Neutrophil (primary cell): ENCODE measurements at regions not wholly inside any gene's neighbourhood (a gene's known extent, or its start where the extent isn't known, plus 50 kb on each side); places are given as distances from the start of the nearest gene placed in this dataset.

ENCODE experiments used
- H3K27ac ChIP-seq: fragments of 200-600 bp; sonication (generic); 2 replicates; pipeline ENCODE4 v1.5.1; 2016; ENCODE audit warnings: mild to moderate bottlenecking, moderate library complexity
- H3K27me3 ChIP-seq: fragments of 200-600 bp; sonication (generic); 2 replicates; pipeline ENCODE4 v1.6.0; 2016; ENCODE audit warnings: mild to moderate bottlenecking
- H3K36me3 ChIP-seq: fragments of 200-600 bp; sonication (generic); 2 replicates; pipeline ENCODE4 v1.5.1; 2017
- H3K4me1 ChIP-seq, 2 experiments: fragments of 200-600 bp in 1 of 2; sonication (generic) in 1 of 2; 1 replicate in 1 of 2; 2 replicates in 1 of 2; pipeline versions ENCODE4 v1.5.1 to v1.6.1; 2013 to 2016; ENCODE audit warnings: low read depth in 1 of 2, low read length in 1 of 2, mild to moderate bottlenecking in 1 of 2, moderate library complexity in 1 of 2; ENCODE audit not compliant: control insufficient read depth in 1 of 2, insufficient read depth in 1 of 2
- H3K4me3 ChIP-seq, 2 experiments: fragments of 200-600 bp in 1 of 2; sonication (generic) in 1 of 2; 1 replicate in 1 of 2; 2 replicates in 1 of 2; pipeline ENCODE4 v1.5.1; 2013 to 2016; ENCODE audit warnings: low read depth in 1 of 2, low read length in 1 of 2, mild to moderate bottlenecking in 1 of 2, moderate library complexity in 1 of 2
- H3K9me3 ChIP-seq: fragments of 200-600 bp; sonication (generic); 2 replicates; pipeline ENCODE4 v1.5.1; 2016
- TF ChIP-seq, protein P1 (sequence below): fragments of 200-600 bp; sonication (generic); IDR thresholded peaks from 2 replicates; pipeline ENCODE4 v1.5.1; 2016; ENCODE audit warnings: antibody characterized with exemption

DNA sequence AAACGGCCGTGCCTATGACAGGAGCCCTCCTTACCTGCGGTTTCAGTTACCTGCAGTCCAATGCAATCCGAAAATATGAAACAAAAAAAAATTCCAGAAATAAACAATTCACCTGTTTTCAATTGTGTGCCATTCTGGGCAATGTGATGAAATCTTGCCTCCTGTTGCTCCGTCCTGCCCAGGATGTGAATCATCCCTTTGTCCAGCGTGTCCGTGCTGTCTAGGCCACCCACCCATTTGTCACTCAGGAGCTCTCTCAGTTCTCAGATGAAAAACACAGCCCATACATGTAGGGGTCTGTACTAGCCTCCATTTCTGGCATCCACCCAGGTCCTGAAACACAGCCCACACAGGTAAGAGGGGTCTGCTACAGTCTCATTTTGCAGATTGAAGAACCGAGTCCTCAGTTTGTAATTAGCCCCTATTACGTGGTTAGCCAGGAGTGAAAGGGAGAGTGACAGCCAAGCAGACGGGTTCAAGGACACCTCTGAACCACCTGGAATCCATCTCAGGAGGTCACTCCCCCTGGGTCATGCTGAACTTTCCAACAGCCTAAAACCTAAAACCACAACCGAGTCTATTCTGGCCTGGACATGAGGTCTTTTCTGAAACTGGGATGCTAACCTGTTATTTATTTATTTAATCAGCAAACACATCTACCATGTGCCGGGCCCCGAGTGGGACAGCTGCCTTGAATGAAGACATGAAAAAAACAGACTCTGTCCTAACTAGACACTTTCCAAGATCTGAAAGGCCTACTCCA lies 317.2 kb downstream of the SHANK2 start:
- no peaks in the 10 kb centered on the region for H3K36me3 ChIP-seq
- no peaks in the 10 kb centered on the region for H3K27me3 ChIP-seq
- TF ChIP-seq, protein P1, sequence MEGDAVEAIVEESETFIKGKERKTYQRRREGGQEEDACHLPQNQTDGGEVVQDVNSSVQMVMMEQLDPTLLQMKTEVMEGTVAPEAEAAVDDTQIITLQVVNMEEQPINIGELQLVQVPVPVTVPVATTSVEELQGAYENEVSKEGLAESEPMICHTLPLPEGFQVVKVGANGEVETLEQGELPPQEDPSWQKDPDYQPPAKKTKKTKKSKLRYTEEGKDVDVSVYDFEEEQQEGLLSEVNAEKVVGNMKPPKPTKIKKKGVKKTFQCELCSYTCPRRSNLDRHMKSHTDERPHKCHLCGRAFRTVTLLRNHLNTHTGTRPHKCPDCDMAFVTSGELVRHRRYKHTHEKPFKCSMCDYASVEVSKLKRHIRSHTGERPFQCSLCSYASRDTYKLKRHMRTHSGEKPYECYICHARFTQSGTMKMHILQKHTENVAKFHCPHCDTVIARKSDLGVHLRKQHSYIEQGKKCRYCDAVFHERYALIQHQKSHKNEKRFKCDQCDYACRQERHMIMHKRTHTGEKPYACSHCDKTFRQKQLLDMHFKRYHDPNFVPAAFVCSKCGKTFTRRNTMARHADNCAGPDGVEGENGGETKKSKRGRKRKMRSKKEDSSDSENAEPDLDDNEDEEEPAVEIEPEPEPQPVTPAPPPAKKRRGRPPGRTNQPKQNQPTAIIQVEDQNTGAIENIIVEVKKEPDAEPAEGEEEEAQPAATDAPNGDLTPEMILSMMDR, result no peak
- no peak overlapping the region for H3K27ac ChIP-seq
- no peaks in the 10 kb centered on the region for H3K4me1 ChIP-seq
- H3K9me3 ChIP-seq, result no peaks in the 10 kb centered on the region
- H3K4me3 ChIP-seq, result no peak overlapping the region

DNA sequence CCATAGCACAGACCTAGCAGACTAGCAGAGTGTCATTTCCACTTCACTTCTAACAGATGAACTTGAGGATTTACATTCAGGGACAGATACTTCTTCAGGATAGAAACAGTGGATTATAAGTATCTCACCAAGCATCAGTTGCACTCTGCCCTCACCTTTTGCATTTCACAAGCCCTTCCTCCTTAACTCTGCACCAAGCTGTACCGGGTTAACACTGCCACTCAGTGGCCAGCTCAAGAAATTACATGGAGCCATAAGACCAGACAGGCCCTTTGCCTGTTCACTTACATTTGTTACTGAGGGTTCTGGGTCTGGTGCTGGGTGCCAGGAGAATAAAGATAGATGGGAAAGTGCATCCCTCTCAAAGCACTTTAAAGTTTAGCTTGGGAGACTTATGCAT lies 309.8 kb downstream of the SHANK2 start:
- H3K9me3 ChIP-seq, result peaks cover 22% of the 10 kb centered on the region
- TF ChIP-seq, protein P1, result no peak
- H3K27me3 ChIP-seq, result no peaks in the 10 kb centered on the region
- no peaks in the 10 kb centered on the region for H3K36me3 ChIP-seq
- H3K4me1 ChIP-seq, result no peaks in the 10 kb centered on the region
- H3K27ac ChIP-seq, result no peak overlapping the region
- no peak overlapping the region for H3K4me3 ChIP-seq

DNA sequence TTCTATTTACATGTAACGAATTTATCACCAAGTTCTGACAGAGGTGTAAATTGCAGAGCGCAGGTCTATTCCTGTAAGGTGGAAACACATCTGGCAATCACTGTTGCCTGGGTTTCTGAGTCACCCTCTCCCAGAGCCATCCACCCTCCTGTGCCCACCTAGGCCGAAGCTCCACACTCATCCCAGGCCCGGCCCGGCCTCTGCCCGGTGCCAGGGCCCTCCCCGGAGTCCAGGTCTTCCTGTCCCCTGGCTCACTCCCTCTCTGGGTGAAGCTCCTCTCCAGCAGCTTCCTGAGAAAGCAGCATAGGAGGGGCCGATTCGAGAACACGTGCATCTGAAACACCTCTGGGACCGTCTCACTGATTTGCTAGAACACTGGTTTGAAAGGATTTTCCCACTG lies 308.2 kb downstream of the SHANK2 start:
- H3K27ac ChIP-seq, result no peak overlapping the region
- no peaks in the 10 kb centered on the region for H3K27me3 ChIP-seq
- H3K9me3 ChIP-seq, result peaks cover 22% of the 10 kb centered on the region
- TF ChIP-seq, protein P1, result no peak
- no peak overlapping the region for H3K4me3 ChIP-seq
- H3K4me1 ChIP-seq, result no peaks in the 10 kb centered on the region
- no peaks in the 10 kb centered on the region for H3K36me3 ChIP-seq

DNA sequence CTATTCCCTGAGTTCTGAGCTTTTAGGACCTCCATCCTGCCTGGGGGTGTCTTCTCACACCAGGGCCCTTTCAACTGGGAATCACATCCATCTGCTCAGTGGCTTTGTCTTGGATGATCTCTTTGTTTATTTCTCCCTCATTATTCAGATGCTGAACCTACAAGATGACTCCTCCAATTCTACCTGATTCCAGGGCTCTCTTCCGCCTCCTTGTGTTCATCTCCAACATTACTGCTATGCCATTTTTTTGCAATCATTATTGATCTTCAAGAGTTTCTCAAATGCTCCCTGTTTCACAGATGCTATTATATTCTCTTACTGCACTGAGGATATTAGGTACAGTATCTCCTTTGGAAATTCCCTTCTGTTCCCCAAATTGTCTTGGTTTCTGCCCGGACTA lies 307.7 kb downstream of the SHANK2 start:
- no peak overlapping the region for H3K27ac ChIP-seq
- TF ChIP-seq, protein P1, result no peak
- no peak overlapping the region for H3K4me3 ChIP-seq
- H3K4me1 ChIP-seq, result no peaks in the 10 kb centered on the region
- H3K9me3 ChIP-seq, result peaks cover 22% of the 10 kb centered on the region
- no peaks in the 10 kb centered on the region for H3K36me3 ChIP-seq
- no peaks in the 10 kb centered on the region for H3K27me3 ChIP-seq

DNA sequence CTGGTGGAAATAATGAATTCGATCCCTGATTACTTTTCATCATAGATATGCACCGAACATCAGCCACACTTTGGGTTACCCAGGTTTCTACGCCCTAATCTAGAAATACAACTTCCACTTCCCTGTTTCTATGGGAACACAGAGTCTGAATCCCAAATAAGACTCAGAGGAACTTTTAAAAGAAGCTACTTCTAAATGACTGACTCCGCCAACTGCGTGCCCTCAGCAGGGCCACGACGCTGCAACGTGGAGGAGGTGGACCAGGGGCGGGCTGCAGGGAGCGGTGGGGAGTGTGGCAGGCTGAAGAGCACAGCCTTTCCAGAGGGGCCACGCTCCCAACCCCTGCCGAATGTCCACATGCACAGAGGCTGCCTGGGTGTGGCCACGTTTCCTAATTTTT lies 304.0 kb downstream of the SHANK2 start:
- no peak overlapping the region for H3K4me3 ChIP-seq
- no peaks in the 10 kb centered on the region for H3K27me3 ChIP-seq
- H3K36me3 ChIP-seq, result no peaks in the 10 kb centered on the region
- H3K27ac ChIP-seq, result no peak overlapping the region
- TF ChIP-seq, protein P1, result no peak
- H3K9me3 ChIP-seq, result peaks cover under 1% of the 10 kb centered on the region
- no peaks in the 10 kb centered on the region for H3K4me1 ChIP-seq
